Pons (tissue), 1 donor: ENCODE measurements at regions not wholly inside any gene's neighbourhood (a gene's known extent, or its start where the extent isn't known, plus 50 kb on each side); places are given as distances from the start of the nearest gene placed in this dataset.
"Not testable (repeated sequence)": the region's sequence is repeated elsewhere in the genome, so short reads cannot be mapped to it uniquely, and the experiment has no call there.

Source experiments
- DNase-seq: peaks from one replicate; pipeline ENCODE4 v3.0.0-alpha.2; 2016; ENCODE audit warnings: low spot score

DNA sequence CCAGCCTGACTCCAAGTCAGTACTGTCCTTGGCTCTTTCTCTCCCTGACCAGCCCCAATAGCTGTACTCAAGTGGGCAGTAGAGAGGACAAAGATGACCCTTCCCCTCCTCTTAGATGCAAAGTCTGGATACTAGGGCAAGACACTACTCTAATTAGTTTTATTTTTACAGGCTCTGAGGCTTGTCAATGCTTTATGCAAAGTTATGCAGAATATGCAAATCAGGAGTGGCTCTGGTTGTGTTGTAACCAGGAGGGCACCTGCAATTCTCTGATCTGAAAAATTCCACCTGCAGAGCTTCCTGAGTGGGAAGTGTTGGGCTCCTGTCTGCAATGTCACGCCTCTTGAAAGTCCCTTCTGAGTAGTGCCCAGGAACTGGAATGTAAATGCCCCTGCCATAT is 201.5 kb downstream of the RGS3 start:
- DNase-seq, result no peak

GRCh38 chr9:113665756-113666155 is 202.2 kb downstream of the RGS3 start:
- DNase-seq, result no peak

DNA sequence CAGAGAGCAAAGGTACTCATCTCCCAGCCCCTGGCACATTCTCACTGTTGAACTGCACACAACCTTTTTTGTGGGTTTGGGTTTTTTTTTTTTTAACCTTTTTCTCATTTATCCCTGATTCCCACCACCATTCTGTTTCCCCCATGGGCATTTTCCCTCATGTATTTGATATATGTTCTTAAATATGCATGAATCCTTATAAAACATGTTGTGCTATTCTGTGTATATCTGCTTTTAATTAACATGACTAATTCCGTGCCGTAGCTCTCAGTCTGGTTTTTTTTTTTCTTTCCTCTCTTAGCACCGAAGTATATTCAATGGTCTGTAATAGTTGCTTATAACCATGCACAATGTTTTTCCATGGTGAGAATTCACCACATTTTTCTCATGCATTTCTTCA is 204.5 kb downstream of the RGS3 start:
- DNase-seq, result no peak

- no peak for DNase-seq
Observed at GRCh38 chr9:113669522-113670115, 206.1 kb downstream of the RGS3 start.

DNA sequence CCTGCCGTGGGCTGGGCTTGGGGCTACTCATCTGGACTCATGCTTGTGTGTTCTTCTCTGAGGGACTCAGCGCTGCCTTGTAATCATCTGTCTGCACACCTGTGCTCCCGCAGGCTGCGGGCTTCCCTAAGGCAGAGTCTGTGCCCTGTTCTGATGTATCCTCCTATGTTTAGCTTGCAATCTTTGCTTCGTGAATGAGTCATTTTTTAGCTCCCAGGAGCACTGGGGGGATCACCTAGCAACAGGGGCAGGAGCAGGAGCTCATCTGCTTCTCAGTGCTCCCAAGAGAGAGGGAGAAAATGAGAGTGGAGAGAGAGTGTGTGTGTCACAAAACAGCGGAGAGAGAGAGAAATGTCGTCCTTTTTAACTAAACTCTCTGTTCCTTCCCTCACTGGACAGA is 202.4 kb upstream of the ZNF618 start:
- DNase-seq, result no peak

GRCh38 chr9:113674436-113674835 is 201.7 kb upstream of the ZNF618 start:
- no peak for DNase-seq

GRCh38 chr9:113675475-113675941 is 200.6 kb upstream of the ZNF618 start:
- no peak for DNase-seq

- DNase-seq, result no peak
Observed at GRCh38 chr9:113677057-113677456, 199.1 kb upstream of the ZNF618 start.

- no peak for DNase-seq
Observed at GRCh38 chr9:113677569-113677968, 198.5 kb upstream of the ZNF618 start.

DNA sequence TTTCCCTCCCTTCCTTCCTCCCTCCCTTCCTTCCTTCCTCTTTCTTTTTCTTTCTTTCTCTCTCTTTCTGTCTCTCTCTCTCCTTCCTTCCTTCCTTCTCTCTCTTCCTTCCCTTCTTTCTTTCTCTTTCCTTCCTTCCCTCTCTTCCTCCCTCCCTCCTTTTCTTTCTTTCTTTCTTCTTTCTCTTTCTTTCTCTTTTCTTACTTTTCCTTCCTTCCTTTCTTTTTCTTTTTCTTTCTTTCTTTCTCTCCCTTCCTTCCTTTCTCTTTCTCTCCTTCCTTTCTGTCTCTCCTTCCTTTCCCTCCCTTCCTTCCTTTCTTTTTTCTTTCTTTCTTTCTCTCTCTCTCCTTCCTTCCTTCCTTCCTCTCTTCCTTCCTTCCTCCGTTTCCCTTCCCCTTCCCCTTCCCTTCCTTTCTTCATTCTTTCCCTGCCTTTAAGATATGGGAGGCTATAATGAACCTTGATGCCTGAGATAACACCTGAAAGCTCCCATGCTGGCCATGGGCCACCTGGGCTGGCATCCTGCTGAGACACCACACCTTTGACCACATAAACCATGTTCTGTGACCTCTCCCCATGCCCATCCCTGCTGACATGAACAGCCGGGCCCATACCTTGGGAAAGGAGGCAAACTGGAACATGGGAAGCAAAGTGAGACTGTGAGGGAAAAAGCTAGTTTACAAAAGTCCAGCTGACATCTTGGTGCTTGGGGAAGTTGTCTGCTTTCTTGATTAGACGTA is 197.8 kb upstream of the ZNF618 start:
- DNase-seq, result no peak

DNA sequence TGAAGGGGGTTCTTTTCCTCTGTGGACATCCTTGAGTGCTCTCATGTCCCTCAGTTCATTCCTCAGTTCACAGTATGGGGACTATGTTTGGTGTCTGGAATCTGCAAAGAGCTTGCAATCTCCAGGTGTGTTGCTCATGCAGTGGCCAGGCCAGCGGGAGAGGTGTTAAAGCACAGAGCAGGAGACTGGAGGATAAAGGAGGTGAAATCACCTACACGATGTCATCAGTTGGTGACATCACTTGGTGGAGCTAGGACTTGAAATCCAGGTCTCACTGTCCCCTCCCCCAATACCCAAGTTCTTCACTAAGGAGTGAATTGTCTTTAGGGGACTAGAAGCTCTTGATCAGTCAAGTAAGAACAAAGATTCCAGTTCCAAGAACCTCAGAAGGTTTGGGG is 197.3 kb upstream of the ZNF618 start:
- no peak for DNase-seq

GRCh38 chr9:113682297-113682771 is 193.8 kb upstream of the ZNF618 start:
- peak; percentile 61 for DNase-seq

- not testable (repeated sequence) for DNase-seq
Observed at GRCh38 chr9:113685636-113686035, 190.5 kb upstream of the ZNF618 start.

GRCh38 chr9:113687107-113687679 is 188.9 kb upstream of the ZNF618 start:
- no peak for DNase-seq

- no peak for DNase-seq
Observed at GRCh38 chr9:113687680-113688371, 188.3 kb upstream of the ZNF618 start.

DNA sequence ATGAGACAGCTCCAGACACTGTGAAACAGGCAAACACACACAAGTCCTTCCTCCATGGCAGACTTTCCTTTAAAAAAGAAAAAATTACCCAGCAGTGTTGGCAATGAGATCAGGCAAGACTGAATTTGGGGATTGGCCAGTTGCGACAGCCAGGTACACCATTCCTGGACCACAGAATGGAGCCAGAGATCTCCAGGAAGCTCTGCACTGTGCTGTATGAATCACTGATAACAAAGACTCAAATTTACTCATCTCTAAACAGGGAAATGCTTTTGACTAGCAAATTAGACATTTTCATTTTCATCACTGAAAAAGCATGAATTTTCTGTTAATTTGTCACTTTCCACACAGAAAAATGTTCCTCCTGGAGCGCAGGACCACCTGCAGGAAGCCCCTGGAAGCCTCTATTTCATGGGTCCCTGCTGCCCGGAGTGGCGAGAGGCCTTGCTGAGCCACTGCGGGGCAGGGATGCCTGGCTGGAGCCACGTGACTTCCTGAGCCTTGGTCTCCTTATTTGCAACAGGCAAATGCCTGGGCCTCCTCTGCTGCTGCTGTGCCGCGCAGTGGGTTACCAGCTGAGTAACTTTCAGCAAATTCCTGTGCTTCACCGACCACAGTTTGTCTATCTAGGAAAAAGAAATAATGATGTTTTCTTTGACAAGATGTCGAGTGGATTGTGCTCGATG is 185.9 kb upstream of the ZNF618 start:
- DNase-seq, result no peak

GRCh38 chr9:113692256-113692655 is 183.9 kb upstream of the ZNF618 start:
- DNase-seq, result no peak

DNA sequence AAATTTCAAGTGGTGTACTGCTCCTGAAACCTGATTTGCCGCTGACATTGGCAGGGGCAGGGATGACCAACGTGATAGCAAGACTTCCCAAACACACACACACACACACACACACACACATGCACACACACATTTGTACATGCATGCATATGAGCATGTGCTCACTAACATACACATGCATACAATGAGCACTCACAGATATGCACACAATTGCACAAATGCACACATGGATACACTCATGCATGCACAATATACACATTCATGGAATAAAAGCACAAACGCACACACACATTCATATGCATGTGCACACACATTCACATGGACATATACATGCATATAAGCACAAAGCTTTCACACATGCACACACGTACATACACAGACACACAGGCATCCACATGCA is 181.2 kb upstream of the ZNF618 start:
- DNase-seq, result no peak

DNA sequence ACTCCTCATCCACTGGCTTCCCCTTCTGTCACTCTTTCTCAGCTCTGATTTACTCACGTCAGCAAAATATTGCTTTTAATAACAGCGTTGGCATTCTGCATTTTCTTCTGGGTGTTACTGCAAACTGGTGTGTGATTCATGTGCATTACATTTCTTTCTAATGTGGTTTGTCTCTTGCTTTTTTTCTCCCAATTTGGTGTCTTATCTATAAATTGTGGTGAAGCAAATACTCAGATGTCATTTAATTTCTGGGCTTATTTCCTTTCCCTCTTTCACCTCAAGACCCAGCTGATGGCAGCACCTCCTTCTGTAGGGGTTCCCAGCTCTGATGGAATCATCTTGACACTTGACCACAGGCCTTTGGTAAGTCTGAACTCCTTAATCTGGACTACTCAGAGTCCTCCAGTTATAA is 180.7 kb upstream of the ZNF618 start:
- no peak for DNase-seq

DNA sequence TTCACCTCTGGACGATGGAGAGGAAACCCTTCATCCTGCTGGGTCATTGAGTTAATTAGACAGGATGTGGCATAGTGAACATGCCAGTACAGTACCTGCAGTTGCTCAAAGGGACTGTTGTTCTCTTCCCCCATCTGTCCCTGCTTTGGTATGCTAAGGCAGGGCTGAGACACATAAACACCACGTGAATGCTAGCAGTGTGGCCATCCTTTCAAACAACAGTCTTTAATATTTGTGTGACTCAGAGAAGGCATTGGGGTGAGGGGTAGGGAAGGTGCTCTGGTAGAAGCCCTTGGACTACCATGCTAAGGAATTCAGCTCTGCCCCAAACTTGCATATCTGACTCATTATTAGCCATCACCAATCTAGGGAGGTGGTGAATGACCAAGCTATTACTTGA is 180.2 kb upstream of the ZNF618 start:
- no peak for DNase-seq

GRCh38 chr9:113701774-113702755 is 174.0 kb upstream of the ZNF618 start:
- DNase-seq, result no peak
